Peyer's patch (tissue), 4 donors: ENCODE measurements at regions not wholly inside any gene's neighbourhood (a gene's known extent, or its start where the extent isn't known, plus 50 kb on each side); places are given as distances from the start of the nearest gene placed in this dataset.

ENCODE experiments used
- POLR2A ChIP-seq, 2 donors: fragments of 450-650 bp; IDR thresholded peaks; one replicate each; pipeline ENCODE4 v1.5.1; 2017; ENCODE audit warnings: antibody characterized with exemption in 2 of 2, mild to moderate bottlenecking in 2 of 2, moderate library complexity in 2 of 2
- TF ChIP-seq, protein P1 (sequence below), 6 experiments: fragments of 450-650 bp in 4 of 6; fragments of 200-600 bp in 2 of 6; sonication (generic) in 1 of 6; IDR thresholded peaks; one replicate each; pipeline ENCODE4 v1.5.1; 2017 to 2019; ENCODE audit warnings: antibody characterized with exemption in 6 of 6, mild to moderate bottlenecking in 3 of 6, moderate library complexity in 1 of 6

DNA sequence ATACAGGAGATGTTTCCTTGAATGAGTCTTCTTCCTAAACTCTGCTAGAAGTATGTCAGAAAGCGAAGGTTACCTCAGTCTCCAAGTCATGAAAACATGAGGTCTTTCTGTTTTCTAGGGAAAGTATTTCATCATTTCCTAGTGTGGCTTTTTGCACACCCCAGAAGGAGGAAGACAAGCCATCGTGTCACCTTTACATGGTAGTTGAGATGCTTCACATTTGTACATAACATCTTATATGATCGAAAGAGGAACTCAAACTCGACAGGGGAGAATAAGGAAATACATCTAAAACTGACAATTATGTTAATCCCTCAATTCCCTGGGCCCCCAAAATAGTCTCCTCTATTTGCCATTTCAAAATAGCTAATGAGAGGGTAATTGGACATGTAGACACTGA lies 214.1 kb upstream of the PLEKHG7 start:
- TF ChIP-seq, protein P1, sequence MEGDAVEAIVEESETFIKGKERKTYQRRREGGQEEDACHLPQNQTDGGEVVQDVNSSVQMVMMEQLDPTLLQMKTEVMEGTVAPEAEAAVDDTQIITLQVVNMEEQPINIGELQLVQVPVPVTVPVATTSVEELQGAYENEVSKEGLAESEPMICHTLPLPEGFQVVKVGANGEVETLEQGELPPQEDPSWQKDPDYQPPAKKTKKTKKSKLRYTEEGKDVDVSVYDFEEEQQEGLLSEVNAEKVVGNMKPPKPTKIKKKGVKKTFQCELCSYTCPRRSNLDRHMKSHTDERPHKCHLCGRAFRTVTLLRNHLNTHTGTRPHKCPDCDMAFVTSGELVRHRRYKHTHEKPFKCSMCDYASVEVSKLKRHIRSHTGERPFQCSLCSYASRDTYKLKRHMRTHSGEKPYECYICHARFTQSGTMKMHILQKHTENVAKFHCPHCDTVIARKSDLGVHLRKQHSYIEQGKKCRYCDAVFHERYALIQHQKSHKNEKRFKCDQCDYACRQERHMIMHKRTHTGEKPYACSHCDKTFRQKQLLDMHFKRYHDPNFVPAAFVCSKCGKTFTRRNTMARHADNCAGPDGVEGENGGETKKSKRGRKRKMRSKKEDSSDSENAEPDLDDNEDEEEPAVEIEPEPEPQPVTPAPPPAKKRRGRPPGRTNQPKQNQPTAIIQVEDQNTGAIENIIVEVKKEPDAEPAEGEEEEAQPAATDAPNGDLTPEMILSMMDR (IDR thresholded peaks at IDR 0.05), result no peak
- TF ChIP-seq POLR2A (IDR thresholded peaks at IDR 0.05), result no peak
